ENCODE measurements at regions not wholly inside any gene's neighbourhood (a gene's known extent, or its start where the extent isn't known, plus 50 kb on each side); places are given as distances from the start of the nearest gene placed in this dataset.

- TF ChIP-seq POLR2A (IDR thresholded peaks at IDR 0.05) (no peak), EP300 (IDR thresholded peaks at IDR 0.05) (no peak), POLR2AphosphoS5 (IDR thresholded peaks at IDR 0.05) (no peak)
- TF ChIP-seq, protein P1, sequence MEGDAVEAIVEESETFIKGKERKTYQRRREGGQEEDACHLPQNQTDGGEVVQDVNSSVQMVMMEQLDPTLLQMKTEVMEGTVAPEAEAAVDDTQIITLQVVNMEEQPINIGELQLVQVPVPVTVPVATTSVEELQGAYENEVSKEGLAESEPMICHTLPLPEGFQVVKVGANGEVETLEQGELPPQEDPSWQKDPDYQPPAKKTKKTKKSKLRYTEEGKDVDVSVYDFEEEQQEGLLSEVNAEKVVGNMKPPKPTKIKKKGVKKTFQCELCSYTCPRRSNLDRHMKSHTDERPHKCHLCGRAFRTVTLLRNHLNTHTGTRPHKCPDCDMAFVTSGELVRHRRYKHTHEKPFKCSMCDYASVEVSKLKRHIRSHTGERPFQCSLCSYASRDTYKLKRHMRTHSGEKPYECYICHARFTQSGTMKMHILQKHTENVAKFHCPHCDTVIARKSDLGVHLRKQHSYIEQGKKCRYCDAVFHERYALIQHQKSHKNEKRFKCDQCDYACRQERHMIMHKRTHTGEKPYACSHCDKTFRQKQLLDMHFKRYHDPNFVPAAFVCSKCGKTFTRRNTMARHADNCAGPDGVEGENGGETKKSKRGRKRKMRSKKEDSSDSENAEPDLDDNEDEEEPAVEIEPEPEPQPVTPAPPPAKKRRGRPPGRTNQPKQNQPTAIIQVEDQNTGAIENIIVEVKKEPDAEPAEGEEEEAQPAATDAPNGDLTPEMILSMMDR (IDR thresholded peaks at IDR 0.05): no peak
Observed at GRCh38 chr1:90607736-90608135, 109.4 kb downstream of the BARHL2 start.
